Endothelial cell of umbilical vein (primary cell): ENCODE measurements at regions not wholly inside any gene's neighbourhood (a gene's known extent, or its start where the extent isn't known, plus 50 kb on each side); places are given as distances from the start of the nearest gene placed in this dataset.

Source experiments
- BruUV-seq: library from RNA; stranded (reverse); fragments of 400-500 nt; replicated peaks from 2 replicates; lab custom pipeline; 2021; lab: Mats Ljungman, UMichigan
- CTCF ChIA-PET: fragments of 300-600, 350-600 bp; sonication (Branson Sonifier 250); formaldehyde crosslinking; loops from one replicate; lab custom pipeline; 2021; ENCODE audit warnings: antibody characterized with exemption, inconsistent platforms; lab: Charles Lee
- POLR2A ChIA-PET: fragments of 300-600, 350-600 bp; sonication (Branson Sonifier 250); formaldehyde crosslinking; loops from one replicate; lab custom pipeline; 2021; ENCODE audit warnings: antibody characterized with exemption, inconsistent platforms; lab: Charles Lee
- DNase-seq: peaks from one replicate; pipeline ENCODE4 v3.0.0-alpha.2; 2011; ENCODE audit warnings: low read depth, low spot score
- FAIRE-seq: peaks from 2 replicates; lab custom pipeline; 2011; peaks lifted over from hg19 to GRCh38; lab: Jason Lieb, UNC
- H2AFZ ChIP-seq: 2 replicates; pipeline ENCODE4 v1.6.0; 2012; ENCODE audit warnings: low read depth, low read length, control low read depth, inconsistent platforms
- H3K27ac ChIP-seq: 2 replicates; pipeline ENCODE4 v1.5.1; 2011; ENCODE audit warnings: low read depth, mild to moderate bottlenecking, control low read depth, low read length, moderate library complexity; ENCODE audit not compliant: insufficient read depth
- H3K27me3 ChIP-seq, 2 experiments: 2 replicates each; pipeline versions ENCODE4 v1.6.0 to v1.6.1; 2011; ENCODE audit warnings: low read length in 2 of 2, mixed read lengths in 1 of 2; ENCODE audit not compliant: control insufficient read depth in 2 of 2, insufficient read depth in 2 of 2
- H3K36me3 ChIP-seq, 2 experiments: 2 replicates in 1 of 2; 3 replicates in 1 of 2; pipeline ENCODE4 v1.5.1; 2011; ENCODE audit warnings: low read length in 2 of 2, mild to moderate bottlenecking in 1 of 2, moderate library complexity in 1 of 2; ENCODE audit not compliant: control insufficient read depth in 2 of 2, insufficient read depth in 2 of 2; ENCODE audit errors: extremely low read depth in 1 of 2
- H3K4me1 ChIP-seq: 3 replicates; pipeline ENCODE4 v1.5.1; 2011; ENCODE audit warnings: mild to moderate bottlenecking, low read length; ENCODE audit not compliant: control insufficient read depth, insufficient read depth; ENCODE audit errors: extremely low read depth
- H3K4me2 ChIP-seq: 2 replicates; pipeline ENCODE4 v1.6.1; 2011; ENCODE audit warnings: low read length, control low read depth, mixed read lengths; ENCODE audit not compliant: insufficient read depth
- H3K4me3 ChIP-seq, 3 experiments: fragments of 200-600 bp in 1 of 3; sonication (generic), shearing (Covaris generic) in 1 of 3; replicated peaks in 1 of 3; 2 replicates each; pipeline ENCODE4 v1.5.1; 2011 to 2016; ENCODE audit warnings: control low read depth in 3 of 3, low read length in 3 of 3, mild to moderate bottlenecking in 2 of 3, inconsistent platforms in 1 of 3, low read depth in 1 of 3, moderate library complexity in 1 of 3; ENCODE audit not compliant: insufficient read depth in 1 of 3
- H3K79me2 ChIP-seq: 2 replicates; pipeline ENCODE4 v1.6.0; 2012; ENCODE audit warnings: low read length, inconsistent platforms; ENCODE audit not compliant: control insufficient read depth, insufficient read depth
- H3K9ac ChIP-seq: replicated peaks from 2 replicates; pipeline ENCODE3; 2011; ENCODE audit warnings: low read length, control low read depth; ENCODE audit not compliant: insufficient read depth; ENCODE audit errors: extremely low read depth
- H3K9me1 ChIP-seq: replicated peaks from 3 replicates; pipeline ENCODE4 v1.6.0; 2011; ENCODE audit warnings: mild to moderate bottlenecking, low read length; ENCODE audit not compliant: control insufficient read depth, insufficient read depth; ENCODE audit errors: extremely low read depth
- H3K9me3 ChIP-seq: replicated peaks from 2 replicates; pipeline ENCODE4 v1.5.1; 2012; ENCODE audit warnings: low read length, inconsistent platforms; ENCODE audit not compliant: control insufficient read depth, insufficient read depth
- H4K20me1 ChIP-seq: replicated peaks from 2 replicates; pipeline ENCODE3; 2011; ENCODE audit warnings: mild to moderate bottlenecking, low read length; ENCODE audit not compliant: control insufficient read depth, insufficient read depth; ENCODE audit errors: extremely low read depth
- CTCF ChIP-seq, 2 donors: IDR thresholded peaks; 1 replicate in 1 of 2; 2 replicates in 1 of 2; pipeline ENCODE4 v1.5.1; 2011; ENCODE audit warnings: low read length in 2 of 2, mild to moderate bottlenecking in 2 of 2, moderate library complexity in 2 of 2, control low read depth in 1 of 2, inconsistent platforms in 1 of 2, low read depth in 1 of 2; ENCODE audit not compliant: insufficient read depth in 1 of 2; ENCODE audit errors: extremely low read depth in 1 of 2
- EZH2 ChIP-seq: IDR thresholded peaks from 2 replicates; pipeline ENCODE4 v1.6.1; 2012; ENCODE audit warnings: borderline replicate concordance, low read depth, mild to moderate bottlenecking, moderate library complexity, low read length, inconsistent platforms; ENCODE audit not compliant: severe bottlenecking
- FOS ChIP-seq: IDR thresholded peaks from 2 replicates; pipeline ENCODE4 v1.6.1; 2011; ENCODE audit warnings: mild to moderate bottlenecking, low read length, moderate library complexity, borderline replicate concordance; ENCODE audit not compliant: insufficient read depth
- GATA2 ChIP-seq: IDR thresholded peaks from 2 replicates; pipeline ENCODE4 v1.7.0; 2011; ENCODE audit warnings: low read depth, mild to moderate bottlenecking, moderate library complexity, mixed read lengths, low read length; ENCODE audit not compliant: insufficient read length, insufficient read depth
- JUN ChIP-seq: IDR thresholded peaks from 2 replicates; pipeline ENCODE4 v1.6.1; 2011; ENCODE audit warnings: borderline replicate concordance, low read depth; ENCODE audit not compliant: insufficient read length, insufficient read depth
- MAX ChIP-seq: IDR thresholded peaks from 2 replicates; pipeline ENCODE4 v1.6.1; 2011; ENCODE audit not compliant: insufficient read depth, insufficient read length
- MYC ChIP-seq: IDR thresholded peaks from one replicate; pipeline ENCODE4 v1.6.1; 2011; ENCODE audit warnings: mild to moderate bottlenecking, low read depth, low read length
- POLR2A ChIP-seq: IDR thresholded peaks from 2 replicates; pipeline ENCODE4 v1.6.1; 2012; ENCODE audit warnings: low read depth, mild to moderate bottlenecking, control low read depth, low read length
- POLR2AphosphoS5 ChIP-seq: IDR thresholded peaks from 2 replicates; pipeline ENCODE4 v1.6.1; 2012; ENCODE audit warnings: low read depth, mild to moderate bottlenecking, control low read depth, low read length, moderate library complexity; ENCODE audit not compliant: insufficient read depth
- dilution Hi-C: fragments of 300-500 bp; cut with MboI; formaldehyde crosslinking; loops from one replicate; pipeline ENCODE4 v1.15.0; 2019; ENCODE audit warnings: low sequenced_read_pairs; ENCODE audit not compliant: extremely low pct_ligation_motif_present
- intact Hi-C: fragments of 100-400 bp; cut with micrococcal nuclease; formaldehyde crosslinking; loops from one replicate; pipeline ENCODE4 v1.10.0; 2022

- no TSS peak for BruUV-seq
- H3K36me3 ChIP-seq, result no peaks in the 10 kb centered on the region
- peaks cover 2% of the 10 kb centered on the region for H3K9me3 ChIP-seq
- no peaks in the 10 kb centered on the region for H3K27me3 ChIP-seq
- no peaks in the 10 kb centered on the region for H3K4me1 ChIP-seq
- POLR2A ChIA-PET, result no interaction called here
- FAIRE-seq (no peak), DNase-seq (no peak)
- H4K20me1 ChIP-seq, result no peaks in the 10 kb centered on the region
- no peak overlapping the region for H3K4me3 ChIP-seq
- dilution Hi-C loops, result no loop called here
- H3K79me2 ChIP-seq, result no peaks in the 10 kb centered on the region
- no peak overlapping the region for H3K27ac ChIP-seq
- no peak overlapping the region for H3K9ac ChIP-seq
- intact Hi-C loops, result no loop called here
- no peak overlapping the region for H2AFZ ChIP-seq
- no peaks in the 10 kb centered on the region for H3K9me1 ChIP-seq
- H3K4me2 ChIP-seq, result no peak overlapping the region
- CTCF ChIA-PET, result no interaction called here
- TF ChIP-seq CTCF (IDR thresholded peaks at IDR 0.05; ENCODE audit: extremely low read depth in 1 of 2, insufficient read depth in 1 of 2, low read depth in 1 of 2, low read length in 2 of 2), result no peak
- no peak for TF ChIP-seq POLR2A
- no peak for TF ChIP-seq FOS
- no peak for TF ChIP-seq POLR2AphosphoS5
- TF ChIP-seq EZH2, result no peak
- no peak for TF ChIP-seq GATA2
- TF ChIP-seq MYC, result no peak
- TF ChIP-seq MAX, result no peak
- TF ChIP-seq JUN, result no peak
Observed at GRCh38 chr2:16335604-16335930, 330.1 kb downstream of the CYRIA start.
